HG02623 (cell line): ENCODE measurements at regions not wholly inside any gene's neighbourhood (a gene's known extent, or its start where the extent isn't known, plus 50 kb on each side); places are given as distances from the start of the nearest gene placed in this dataset.
"Not testable (repeated sequence)": the region's sequence is repeated elsewhere in the genome, so short reads cannot be mapped to it uniquely, and the experiment has no call there.

ENCODE experiments used
- ATAC-seq: cut with Tn5 transposase; IDR thresholded peaks from one replicate; pipeline ENCODE4 v1.9.1; 2021; ENCODE audit warnings: moderate library complexity; ENCODE audit not compliant: unreplicated experiment

DNA sequence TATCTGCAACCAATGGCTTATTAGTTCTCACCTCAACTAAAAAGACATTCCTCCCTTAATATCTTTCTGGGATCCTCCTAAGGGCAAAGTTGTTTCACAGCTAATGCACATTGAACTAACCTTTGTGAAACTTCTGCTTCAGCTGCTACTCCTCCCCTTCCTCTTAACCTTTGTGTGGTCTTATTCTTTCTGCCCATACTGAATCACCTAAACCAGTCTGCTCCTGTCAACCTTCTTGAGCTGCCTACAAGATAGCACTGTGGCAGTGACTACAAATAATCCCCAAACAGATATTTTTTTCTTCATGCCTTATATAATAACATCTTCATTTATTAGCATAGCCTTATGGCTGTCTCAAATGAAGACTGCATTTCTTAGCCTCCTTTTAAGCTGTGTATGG, 1077.4 kb upstream of the ATXN7L3B start:
- no peak for ATAC-seq

DNA sequence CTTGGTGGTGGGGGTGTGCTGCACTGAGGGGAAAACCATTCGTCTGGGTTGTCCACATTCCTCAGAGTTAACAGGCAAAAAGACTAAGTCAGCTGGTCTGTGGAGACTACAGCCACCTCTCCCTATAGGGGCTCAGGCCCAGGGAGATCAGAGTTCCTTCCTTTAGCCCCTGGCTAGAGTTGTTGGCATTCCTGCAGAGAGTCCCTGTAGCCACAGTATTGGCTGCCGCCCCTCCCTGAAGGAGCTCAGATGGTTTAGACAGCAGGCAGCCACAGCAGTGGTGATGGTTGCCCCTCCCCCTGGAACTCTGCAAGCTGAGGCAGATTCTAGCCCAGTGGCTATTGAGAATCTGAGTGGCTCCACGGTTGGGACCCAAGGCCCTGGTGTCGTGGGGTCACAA, 1072.5 kb upstream of the ATXN7L3B start:
- ATAC-seq, result no peak

DNA sequence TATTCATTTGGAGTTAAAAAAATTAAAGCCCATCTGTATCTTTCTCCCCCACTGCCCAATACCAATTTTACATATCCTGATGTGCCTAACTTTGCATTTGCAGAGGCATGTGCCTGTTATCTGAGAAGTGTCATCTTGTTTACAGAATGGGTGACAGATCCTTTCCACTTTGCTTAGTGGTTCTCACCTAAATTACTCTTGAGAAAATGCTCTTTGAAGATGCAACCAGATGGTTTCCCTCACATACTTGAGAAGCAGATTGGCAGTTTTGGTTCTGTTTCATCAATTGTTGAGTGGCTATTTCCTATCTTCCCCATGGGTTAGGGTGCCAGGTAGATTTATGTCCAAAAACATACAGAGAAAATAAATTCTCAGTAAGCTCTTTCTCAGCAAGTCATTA, 1051.4 kb upstream of the ATXN7L3B start:
- no peak for ATAC-seq

DNA sequence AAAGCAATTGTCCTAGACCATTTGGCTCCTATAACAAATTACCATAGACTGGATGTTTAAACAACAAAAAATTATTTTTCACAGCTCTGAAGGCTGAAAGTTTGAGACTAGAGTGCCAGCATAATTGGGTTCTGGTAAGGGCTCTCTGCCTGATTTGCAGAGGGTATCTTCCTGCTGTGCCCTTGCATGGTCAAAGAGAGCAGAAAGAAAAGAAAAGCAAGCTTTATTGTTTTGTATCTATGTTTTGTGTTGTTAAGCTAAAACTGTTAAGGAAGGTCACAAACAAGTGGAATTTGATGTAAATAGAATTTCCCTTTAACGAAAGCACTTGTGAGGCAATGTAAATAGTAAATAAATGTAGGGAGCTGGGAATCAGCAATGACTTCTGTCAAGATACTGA, 1031.0 kb upstream of the ATXN7L3B start:
- ATAC-seq, result no peak

DNA sequence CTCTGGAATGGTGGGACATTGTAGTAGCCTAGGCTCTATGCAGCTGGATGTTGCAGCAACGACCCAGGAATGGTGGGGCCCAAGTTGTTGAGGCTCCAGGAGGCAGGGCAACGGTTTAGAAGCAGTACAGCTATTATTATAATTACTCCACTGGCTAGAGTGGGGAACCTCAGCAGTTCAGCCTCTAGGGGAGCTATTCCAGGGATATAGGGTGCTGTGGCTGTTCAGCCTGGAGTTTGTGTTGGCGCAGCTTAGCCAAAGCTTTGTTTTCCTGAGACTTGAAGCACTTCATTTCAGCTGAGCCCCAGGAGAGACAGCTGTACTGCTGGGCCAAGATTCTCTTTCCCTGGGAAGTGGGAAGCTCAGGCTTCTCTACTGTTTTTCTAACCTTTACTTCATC, 1023.0 kb upstream of the ATXN7L3B start:
- no peak for ATAC-seq

DNA sequence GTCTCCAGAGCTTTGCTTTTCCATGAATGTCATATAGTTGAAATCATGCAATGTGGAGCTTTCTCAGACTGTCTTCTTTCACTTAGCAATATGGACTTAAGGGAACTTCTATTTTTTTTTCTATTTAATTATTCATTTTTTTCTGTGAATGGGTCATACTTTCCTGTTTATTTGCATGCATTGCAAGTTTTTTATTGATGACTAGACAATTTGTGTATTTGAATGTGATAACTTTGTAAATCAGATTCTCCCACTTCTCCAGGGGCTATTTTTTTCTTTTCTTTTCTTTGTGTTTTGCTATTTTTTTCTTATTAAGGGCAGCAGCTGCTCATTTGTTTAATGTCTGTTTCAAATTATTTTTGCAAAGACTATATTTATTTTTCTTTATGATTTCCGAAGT, 1019.8 kb upstream of the ATXN7L3B start:
- no peak for ATAC-seq

DNA sequence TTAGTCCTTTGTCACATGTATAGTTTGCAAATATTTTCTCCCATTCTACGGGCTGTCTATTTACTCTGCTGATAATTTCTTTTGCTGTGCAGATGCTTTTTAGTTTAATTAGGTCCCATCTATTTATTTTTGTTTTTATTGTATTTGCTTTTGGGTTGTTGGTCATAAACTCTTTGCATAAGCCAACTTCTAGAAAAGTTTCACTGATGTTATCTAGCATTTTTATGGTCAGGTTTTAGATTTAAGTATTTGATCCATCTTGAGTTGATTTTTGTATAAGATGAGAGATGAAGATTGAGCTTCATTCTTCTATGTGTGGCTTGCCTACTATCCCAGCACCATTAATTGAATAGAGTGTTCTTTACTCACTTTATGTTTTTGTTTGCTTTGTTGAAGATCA, 1008.4 kb upstream of the ATXN7L3B start:
- no peak for ATAC-seq

DNA sequence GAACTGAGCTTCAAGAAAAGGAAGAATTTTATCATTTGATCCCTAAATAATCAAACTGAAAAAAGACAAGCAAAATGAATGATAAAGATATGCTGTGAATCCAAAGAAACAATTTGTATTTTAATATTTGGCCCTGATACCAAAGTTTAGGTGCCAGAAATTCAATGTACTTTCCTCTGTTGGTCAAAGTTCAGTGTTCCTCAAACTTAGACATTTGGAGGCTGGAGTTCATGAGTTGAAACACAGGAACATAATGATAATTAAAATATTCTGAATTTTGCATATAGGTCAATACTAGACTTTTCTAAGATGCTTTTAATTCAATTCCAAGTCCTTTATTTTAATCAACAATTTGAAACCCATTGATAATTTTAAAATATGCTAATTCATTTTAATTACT, 1007.7 kb upstream of the ATXN7L3B start:
- no peak for ATAC-seq

DNA sequence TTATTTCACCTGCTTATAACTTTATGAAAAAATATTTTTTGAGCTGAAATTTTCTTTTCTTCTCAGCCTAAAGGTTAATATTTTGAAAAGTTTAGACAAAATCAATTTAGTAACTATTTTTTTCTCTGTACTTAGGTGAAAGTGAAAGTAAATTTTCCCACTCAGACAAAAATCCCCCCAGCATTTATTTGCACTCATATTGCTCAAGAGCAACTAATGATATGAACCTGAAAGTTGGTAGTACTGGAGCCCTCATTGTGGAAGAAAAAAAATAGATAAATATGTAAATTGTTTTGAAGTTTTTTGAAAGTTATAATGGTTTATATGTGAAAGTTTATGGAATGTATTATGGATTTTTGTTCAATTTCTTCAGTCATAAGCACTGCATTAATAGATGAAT, 1005.9 kb upstream of the ATXN7L3B start:
- no peak for ATAC-seq

DNA sequence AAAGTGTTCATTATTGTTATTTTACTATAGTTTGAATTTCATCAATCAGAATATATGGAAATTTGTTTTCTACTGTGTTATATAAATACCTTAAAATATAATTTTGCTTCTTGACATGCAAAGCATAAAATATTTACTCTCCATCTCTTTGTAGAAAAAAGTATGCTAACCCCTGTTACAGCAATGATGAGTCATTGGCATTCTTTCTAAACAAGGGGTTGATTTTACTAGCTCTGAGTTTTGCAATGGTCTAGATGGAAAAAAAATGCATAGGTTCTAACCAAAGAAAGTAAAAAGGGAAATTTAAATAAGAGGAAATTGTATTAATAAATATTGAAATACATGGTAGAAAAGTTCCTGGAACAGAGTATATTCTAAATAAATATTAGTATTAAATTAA, 990.2 kb upstream of the ATXN7L3B start:
- ATAC-seq, result no peak

DNA sequence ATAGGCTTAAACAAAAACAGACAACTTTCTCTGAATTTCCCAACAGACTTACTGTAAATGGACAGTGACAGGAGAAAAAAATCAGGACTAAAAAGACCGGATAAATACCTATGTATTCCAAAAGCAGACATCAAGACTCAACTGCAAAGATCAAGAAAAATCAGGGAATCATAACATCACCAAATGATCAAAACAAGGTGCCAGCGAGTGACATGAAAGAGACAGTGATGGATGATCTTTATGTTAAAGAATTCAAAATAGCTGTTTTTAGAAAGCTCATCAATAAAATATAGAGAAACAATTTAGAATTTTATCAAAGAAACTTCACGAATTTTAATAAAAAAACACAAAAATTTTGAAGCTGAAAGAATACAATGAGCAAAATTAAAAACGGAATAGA, 952.5 kb upstream of the ATXN7L3B start:
- ATAC-seq, result no peak

DNA sequence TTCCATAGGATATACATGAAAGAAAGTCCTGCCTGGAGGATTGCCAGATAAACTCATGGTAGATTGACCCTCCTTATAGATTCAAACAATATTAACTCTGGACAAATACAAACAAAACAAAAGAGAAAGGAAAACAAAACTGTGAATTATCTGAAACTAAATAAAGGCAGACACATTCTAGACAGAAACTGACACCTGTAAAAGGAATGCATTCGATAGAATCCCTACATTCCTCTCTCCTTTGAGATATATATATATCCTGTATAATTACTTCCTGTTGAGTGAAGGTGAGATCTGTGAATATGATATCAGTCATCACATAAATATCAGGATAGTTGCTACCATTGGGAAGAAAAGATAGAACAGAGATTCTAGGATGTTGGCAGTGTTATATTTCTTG, 948.4 kb upstream of the ATXN7L3B start:
- ATAC-seq, result no peak

DNA sequence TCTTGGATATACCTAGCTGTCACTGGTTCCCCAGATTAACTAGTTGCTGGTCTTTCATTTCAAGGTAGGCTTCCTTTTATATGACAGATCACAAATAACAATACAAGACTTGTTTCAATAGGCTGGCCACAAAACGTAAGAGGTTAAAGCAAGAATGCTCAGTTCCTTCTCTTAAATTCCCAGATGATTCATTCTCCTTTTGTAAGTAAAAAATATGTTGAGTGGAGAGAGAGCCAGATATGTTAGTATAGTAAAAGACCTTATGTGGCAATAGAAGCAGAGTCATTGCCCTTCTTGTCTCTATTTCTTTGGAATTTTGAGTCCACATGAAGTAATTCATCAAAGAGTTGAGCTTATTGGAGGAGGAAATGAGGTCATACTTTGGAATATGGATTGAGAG, 939.0 kb upstream of the ATXN7L3B start:
- no peak for ATAC-seq

DNA sequence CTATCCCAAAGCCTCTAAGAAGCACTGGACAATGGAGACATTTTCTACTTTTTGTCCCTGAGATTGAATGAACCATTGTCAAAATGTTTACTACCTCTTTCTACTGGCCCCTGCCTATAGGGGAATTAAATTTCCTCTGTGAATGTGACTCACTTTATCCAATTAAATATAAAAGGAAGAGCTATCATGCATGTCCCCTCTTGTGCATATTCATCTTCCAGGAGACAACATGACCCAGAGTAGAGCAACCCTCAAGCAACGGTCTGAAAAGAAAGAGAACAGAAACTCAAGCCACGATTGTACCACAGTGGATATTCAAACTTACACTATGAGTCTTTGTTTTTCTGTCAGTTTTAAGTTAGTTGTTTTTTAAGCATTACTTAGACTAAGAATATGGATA, 938.4 kb upstream of the ATXN7L3B start:
- ATAC-seq, result no peak

DNA sequence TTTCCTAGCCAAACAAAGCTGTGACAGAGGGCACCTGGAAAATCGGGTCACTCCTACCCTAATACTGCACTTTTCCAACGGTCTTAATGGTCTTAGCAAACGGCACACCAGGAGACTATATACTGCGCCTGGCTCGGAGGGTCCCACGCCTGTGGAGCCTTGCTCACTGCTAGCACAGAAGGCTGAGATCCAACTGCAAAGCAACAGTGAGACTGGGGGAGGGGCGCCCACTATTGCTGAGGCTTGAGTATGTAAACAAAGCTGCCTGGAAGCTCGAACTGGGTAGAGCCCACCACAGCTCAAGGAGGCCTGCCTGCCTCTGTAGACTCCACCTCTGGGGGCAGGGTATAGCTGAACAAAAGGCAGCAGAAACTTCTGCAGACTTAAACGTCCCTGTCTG, 931.7 kb upstream of the ATXN7L3B start:
- ATAC-seq, result not testable (repeated sequence)

DNA sequence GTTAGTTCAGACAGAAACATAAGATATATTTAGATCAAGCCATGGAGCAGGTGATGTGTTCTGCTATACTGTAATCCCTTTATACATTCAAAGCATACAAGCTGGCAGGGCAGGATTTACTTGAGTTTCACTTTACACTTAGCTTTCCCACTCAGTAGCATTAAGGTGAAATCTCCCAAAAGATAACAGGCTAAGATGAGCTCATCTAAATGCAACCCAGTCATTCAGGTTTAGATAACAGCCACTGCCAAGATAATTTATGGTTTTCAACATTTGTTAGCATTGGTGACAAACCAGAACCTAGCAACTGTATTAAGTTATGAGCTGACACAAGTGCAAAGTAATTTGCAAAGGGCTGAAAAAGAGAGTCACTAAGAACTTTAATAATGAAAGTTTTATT, 925.1 kb upstream of the ATXN7L3B start:
- ATAC-seq, result no peak

DNA sequence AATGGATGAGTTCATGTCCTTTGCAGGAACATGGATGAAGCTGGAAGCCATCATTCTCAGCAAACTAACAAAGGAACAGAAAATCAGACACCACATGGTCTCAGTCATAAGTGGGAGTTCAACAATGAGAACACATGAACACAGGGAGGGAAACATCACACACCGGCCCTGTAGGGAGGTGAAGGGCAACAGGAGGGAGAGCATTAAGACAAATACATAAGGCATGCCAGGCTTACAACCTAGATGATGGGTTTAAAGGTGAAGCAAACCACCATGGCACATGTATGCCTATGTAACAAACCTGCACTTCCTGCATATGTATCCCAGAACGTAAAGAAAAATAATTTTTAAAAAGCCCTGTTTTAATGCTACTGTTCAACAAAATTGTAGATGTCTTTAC, 914.2 kb upstream of the ATXN7L3B start:
- ATAC-seq, result no peak

DNA sequence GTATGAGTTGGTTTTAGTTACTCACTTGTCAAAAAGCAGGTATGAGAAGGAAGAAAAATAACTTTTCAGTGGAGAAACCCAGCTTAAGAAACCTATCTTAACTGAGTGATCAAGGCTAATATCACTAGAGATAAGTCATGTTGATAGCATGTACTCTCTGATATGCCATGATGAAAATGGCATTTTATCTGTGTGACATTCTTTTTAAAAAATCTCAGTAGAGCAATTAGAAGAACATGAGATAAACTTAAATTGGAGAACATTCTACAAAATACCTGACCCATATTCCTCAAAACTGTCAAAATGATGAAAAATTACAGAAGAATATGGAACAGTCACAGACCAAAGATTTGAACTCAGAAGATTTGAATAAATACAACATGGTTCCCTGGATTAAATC, 912.4 kb upstream of the ATXN7L3B start:
- ATAC-seq, result no peak

DNA sequence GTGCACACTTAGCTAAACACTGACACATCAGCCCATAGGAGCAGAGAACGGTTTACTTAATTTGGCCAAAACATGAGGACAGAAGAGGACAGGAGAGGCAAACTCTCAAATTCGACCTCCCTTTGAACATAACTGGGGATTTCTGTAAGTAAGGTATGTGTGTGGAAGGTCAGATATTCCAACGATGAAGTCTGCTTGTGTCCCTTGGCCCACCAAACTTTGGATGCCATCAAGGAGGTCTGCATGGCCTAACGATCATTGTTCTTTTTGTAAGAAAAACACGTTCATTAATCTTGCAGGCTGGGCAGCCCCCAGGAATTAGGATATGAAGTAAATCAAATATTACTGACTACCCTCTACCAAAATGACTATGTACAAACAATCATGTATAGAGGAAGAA, 908.5 kb upstream of the ATXN7L3B start:
- ATAC-seq, result no peak

DNA sequence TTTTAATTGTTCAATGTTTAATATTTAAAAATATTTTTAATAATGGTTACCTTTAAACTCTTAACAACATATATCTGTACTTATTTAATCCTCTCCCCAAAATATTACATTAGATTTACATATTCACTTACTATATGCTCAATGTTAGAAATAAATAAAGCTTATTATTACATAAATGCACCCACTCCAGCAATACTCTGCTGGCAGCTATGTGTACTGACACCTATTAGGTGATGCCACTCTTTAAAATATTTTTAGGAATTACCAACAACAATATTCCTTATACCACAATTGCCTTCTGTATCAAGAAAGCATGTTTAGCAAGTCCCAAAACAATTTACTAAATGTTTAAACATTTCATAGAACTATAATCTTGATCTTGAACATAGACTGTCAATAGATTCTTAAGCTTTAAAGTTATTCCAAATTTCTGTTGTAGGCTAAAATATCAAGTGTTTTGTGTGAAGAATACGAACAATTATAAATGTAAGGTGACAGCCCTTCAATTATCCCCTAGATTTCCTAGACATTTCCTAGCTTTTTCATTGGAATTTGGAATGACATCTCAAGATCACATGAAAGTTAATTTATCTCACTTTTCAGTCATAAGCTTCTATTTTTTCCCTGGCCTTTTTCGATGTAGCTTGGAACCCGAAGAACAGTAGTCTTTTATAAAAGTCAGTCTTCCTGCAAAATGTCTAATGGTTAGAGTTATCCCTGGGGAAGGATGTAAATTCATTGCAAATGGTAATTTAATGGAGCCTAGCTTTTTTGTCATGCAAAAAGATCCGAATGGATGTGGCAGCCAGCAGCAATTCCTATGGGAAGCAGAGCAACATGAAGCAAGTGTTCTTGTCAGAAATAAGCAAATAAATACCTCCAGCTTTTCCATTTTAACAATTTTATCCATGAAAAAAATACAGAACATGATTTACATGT, 907.5 kb upstream of the ATXN7L3B start:
- no peak for ATAC-seq

DNA sequence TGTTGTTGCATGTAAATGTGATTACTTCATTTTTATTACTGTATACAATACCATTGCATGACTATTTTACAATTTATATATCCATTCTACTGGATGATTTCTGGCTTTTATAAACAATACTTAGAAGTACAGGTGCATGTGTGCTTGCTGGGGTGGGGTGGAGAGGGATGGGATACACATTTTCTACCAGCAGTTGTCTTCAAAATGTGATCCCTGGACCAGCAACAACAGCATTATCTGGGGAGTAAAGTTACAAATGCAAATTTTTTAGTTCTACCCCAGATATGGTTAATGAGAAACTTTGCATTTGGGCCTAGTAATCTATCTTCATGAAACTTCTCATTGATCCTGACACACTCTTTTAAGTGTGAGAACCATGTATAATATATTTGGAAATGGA, 905.4 kb upstream of the ATXN7L3B start:
- ATAC-seq, result no peak

DNA sequence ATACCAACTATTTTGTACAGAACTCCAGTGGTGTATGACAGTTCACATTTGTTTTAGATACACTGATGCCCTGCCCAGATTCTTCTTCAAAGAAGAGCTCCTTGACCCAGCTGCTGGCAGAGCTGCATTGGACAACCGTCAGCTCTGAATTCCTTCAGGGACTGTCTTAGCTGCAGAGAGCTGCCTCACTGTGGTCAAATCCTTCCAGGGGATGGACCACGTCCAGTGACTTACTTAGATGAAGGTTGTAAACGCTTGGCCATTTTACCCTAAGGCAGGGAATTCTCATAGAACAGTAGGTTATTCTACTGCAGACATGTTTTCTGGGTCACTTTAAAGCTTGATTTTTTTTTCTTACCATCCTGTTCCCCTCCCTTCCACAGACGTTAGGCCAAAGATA, 905.0 kb upstream of the ATXN7L3B start:
- ATAC-seq, result no peak

DNA sequence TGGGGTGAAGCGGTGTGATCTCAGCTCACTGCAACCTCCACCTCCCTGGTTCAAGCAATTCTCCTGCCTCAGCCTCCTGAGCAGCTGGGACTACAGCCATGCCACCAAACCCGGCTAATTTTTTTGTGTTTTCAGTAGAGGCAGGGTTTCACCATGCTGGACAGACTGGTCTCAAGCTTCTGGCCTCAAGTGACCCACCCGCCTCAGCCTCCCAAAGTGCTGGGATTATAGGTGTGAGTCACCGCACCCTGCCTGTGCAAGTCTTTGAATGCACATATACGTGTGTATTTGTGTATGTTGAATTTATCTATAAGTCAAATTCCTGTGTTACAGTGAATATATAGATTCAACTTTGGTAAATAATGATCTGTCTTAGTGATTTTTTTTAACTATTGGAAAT, 898.2 kb upstream of the ATXN7L3B start:
- not testable (repeated sequence) for ATAC-seq
